ENCODE measurements at regions not wholly inside any gene's neighbourhood (a gene's known extent, or its start where the extent isn't known, plus 50 kb on each side); places are given as distances from the start of the nearest gene placed in this dataset.
A peak's percentile ranks its signal among the peaks of the same experiment; 100 is the strongest.

- no peak overlapping the region for H3K4me3 ChIP-seq (ENCODE audit: low read length)
- TF ChIP-seq CTCF (conservative IDR thresholded peaks at IDR 0.05; ENCODE audit: low read length) = no peak
- no peak for DNase-seq (ENCODE audit: low read depth)
Observed at GRCh38 chr2:234344012-234344411, 152.9 kb downstream of the ARL4C start.

GRCh38 chr2:234343372-234343771 is 153.5 kb downstream of the ARL4C start:
- DNase-seq (ENCODE audit: low read depth) = no peak
- TF ChIP-seq CTCF (conservative IDR thresholded peaks at IDR 0.05; ENCODE audit: low read length) = no peak
- no peak overlapping the region for H3K4me3 ChIP-seq (ENCODE audit: low read length)

GRCh38 chr2:234341306-234341985 is 155.4 kb downstream of the ARL4C start:
- 0 out of 2 replicates have a peak overlapping the region, but pooled peaks have one; percentile 8 for H3K4me3 ChIP-seq (ENCODE audit: low read length)
- DNase-seq (ENCODE audit: low read depth) = peak; percentile 97
- TF ChIP-seq CTCF (conservative IDR thresholded peaks at IDR 0.05; ENCODE audit: low read length) = no peak

- H3K4me3 ChIP-seq (ENCODE audit: low read length) = no peak overlapping the region
- no peak for TF ChIP-seq CTCF (conservative IDR thresholded peaks at IDR 0.05; ENCODE audit: low read length)
- DNase-seq (ENCODE audit: low read depth) = no peak
Observed at GRCh38 chr2:234339501-234339900, 157.4 kb downstream of the ARL4C start.

- no peak for DNase-seq (ENCODE audit: low read depth)
- TF ChIP-seq CTCF (conservative IDR thresholded peaks at IDR 0.05; ENCODE audit: low read length) = no peak
Observed at GRCh38 chr2:234339011-234339410, 157.9 kb downstream of the ARL4C start.

GRCh38 chr2:234335661-234336228 is 161.1 kb downstream of the ARL4C start:
- peak; percentile 95 for DNase-seq (ENCODE audit: low read depth)
- peak overlapping the region; percentile 9 for H3K4me3 ChIP-seq (ENCODE audit: low read length)
- TF ChIP-seq CTCF (conservative IDR thresholded peaks at IDR 0.05; ENCODE audit: low read length) = no peak

More at GRCh38 chr2:234339011-234339410, 157.9 kb downstream of the ARL4C start:
- no peak overlapping the region for H3K4me3 ChIP-seq (ENCODE audit: low read length)

- DNase-seq (ENCODE audit: low read depth) = no peak
- no peak overlapping the region for H3K4me3 ChIP-seq (ENCODE audit: low read length)
- no peak for TF ChIP-seq CTCF (conservative IDR thresholded peaks at IDR 0.05; ENCODE audit: low read length)
Observed at GRCh38 chr2:234334756-234335155, 162.1 kb downstream of the ARL4C start.

Measured in AG10803 (cell line).